ENCODE measurements at regions not wholly inside any gene's neighbourhood (a gene's known extent, or its start where the extent isn't known, plus 50 kb on each side); places are given as distances from the start of the nearest gene placed in this dataset.
A peak's percentile ranks its signal among the peaks of the same experiment; 100 is the strongest.
"Not testable (repeated sequence)": the region's sequence is repeated elsewhere in the genome, so short reads cannot be mapped to it uniquely, and the experiment has no call there.

GRCh38 chr12:89070603-89071002 lies 281.7 kb downstream of the DUSP6 start:
- FAIRE-seq (no peak), DNase-seq (ENCODE audit: low spot score) (no peak)

GRCh38 chr12:89069431-89069830 lies 282.9 kb downstream of the DUSP6 start:
- DNase-seq (ENCODE audit: low spot score) (no peak), FAIRE-seq (no peak)

GRCh38 chr12:89067421-89068187 lies 284.7 kb downstream of the DUSP6 start:
- DNase-seq (ENCODE audit: low spot score) (peak; percentile 25), FAIRE-seq (no peak)

GRCh38 chr12:89064780-89065179 lies 287.5 kb downstream of the DUSP6 start:
- DNase-seq (ENCODE audit: low spot score) (peak; percentile 17), FAIRE-seq (no peak)

GRCh38 chr12:89064151-89064550 lies 288.1 kb downstream of the DUSP6 start:
- DNase-seq (ENCODE audit: low spot score) (no peak), FAIRE-seq (no peak)

- FAIRE-seq (no peak), DNase-seq (ENCODE audit: low spot score) (no peak)
Measured at GRCh38 chr12:89062996-89063395, 289.3 kb downstream of the DUSP6 start.

GRCh38 chr12:89059721-89060541 lies 292.4 kb downstream of the DUSP6 start:
- DNase-seq (ENCODE audit: low spot score) = no peak
- no peak for FAIRE-seq

- no peak for FAIRE-seq
Measured at GRCh38 chr12:89059056-89059455, 293.2 kb downstream of the DUSP6 start.

GRCh38 chr12:89058402-89058801 lies 293.9 kb downstream of the DUSP6 start:
- FAIRE-seq (no peak), DNase-seq (ENCODE audit: low spot score) (no peak)

More at GRCh38 chr12:89059056-89059455, 293.2 kb downstream of the DUSP6 start:
- no peak for DNase-seq (ENCODE audit: low spot score)

- FAIRE-seq; DNase-seq (ENCODE audit: low spot score): not testable (repeated sequence)
Measured at GRCh38 chr12:89053817-89054216, 298.5 kb downstream of the DUSP6 start.

GRCh38 chr12:89051065-89051677 lies 301.1 kb downstream of the DUSP6 start:
- DNase-seq (ENCODE audit: low spot score) (peak; percentile 39), FAIRE-seq (no peak)

- FAIRE-seq (no peak), DNase-seq (ENCODE audit: low spot score) (no peak)
Measured at GRCh38 chr12:89047856-89048418, 304.4 kb downstream of the DUSP6 start.

GRCh38 chr12:89041078-89041477 lies 311.2 kb downstream of the DUSP6 start:
- FAIRE-seq = no peak
- no peak for DNase-seq (ENCODE audit: low spot score)

- FAIRE-seq (no peak), DNase-seq (ENCODE audit: low spot score) (no peak)
Measured at GRCh38 chr12:89040146-89040964, 311.9 kb downstream of the DUSP6 start.

GRCh38 chr12:89038831-89039512 lies 313.3 kb downstream of the DUSP6 start:
- DNase-seq (ENCODE audit: low spot score) = no peak
- FAIRE-seq = no peak

- DNase-seq (ENCODE audit: low spot score) (no peak), FAIRE-seq (no peak)
Measured at GRCh38 chr12:89033062-89033461, 319.2 kb downstream of the DUSP6 start.

GRCh38 chr12:89029961-89030360 lies 322.3 kb downstream of the DUSP6 start:
- DNase-seq (ENCODE audit: low spot score) = no peak
- no peak for FAIRE-seq

- FAIRE-seq (no peak), DNase-seq (ENCODE audit: low spot score) (no peak)
Measured at GRCh38 chr12:89024580-89024979, 327.7 kb downstream of the DUSP6 start.

- no peak for FAIRE-seq
Measured at GRCh38 chr12:89023936-89024335, 328.4 kb downstream of the DUSP6 start.

GRCh38 chr12:89020689-89021088 lies 331.6 kb downstream of the DUSP6 start:
- FAIRE-seq = no peak
- no peak for DNase-seq (ENCODE audit: low spot score)

More at GRCh38 chr12:89023936-89024335, 328.4 kb downstream of the DUSP6 start:
- DNase-seq (ENCODE audit: low spot score) = no peak

Measured in urothelium cell line (cell line).